Head of caudate nucleus (tissue), 42 donors: ENCODE measurements at regions not wholly inside any gene's neighbourhood (a gene's known extent, or its start where the extent isn't known, plus 50 kb on each side); places are given as distances from the start of the nearest gene placed in this dataset.
"Not testable (repeated sequence)": the region's sequence is repeated elsewhere in the genome, so short reads cannot be mapped to it uniquely, and the experiment has no call there.

Experiments
- DNase-seq, 42 donors: peaks; one replicate each; pipeline versions ENCODE4 v3.0.0 to v3.0.0-alpha.2; 2020 to 2021; ENCODE audit warnings: mixed read lengths in 7 of 42
- intact Hi-C: fragments of 100-400 bp; cut with DNase I; formaldehyde crosslinking; loops from one replicate; pipeline ENCODE4 v1.15.0; 2022

GRCh38 chr4:1536579-1537409, 130.6 kb upstream of the NKX1-1 start:
- DNase-seq = peak in 1 of 42 donors; percentile 2
- intact Hi-C loops = no loop called here

- intact Hi-C loops = no loop called here
Measured at GRCh38 chr4:1535926-1536578, 129.8 kb upstream of the NKX1-1 start.

GRCh38 chr4:1534876-1535526, 128.8 kb upstream of the NKX1-1 start:
- intact Hi-C loops = no loop called here
- no peak for DNase-seq

More at GRCh38 chr4:1535926-1536578, 129.8 kb upstream of the NKX1-1 start:
- DNase-seq = peak in 1 of 42 donors; percentile 5

GRCh38 chr4:1534095-1534872, 128.0 kb upstream of the NKX1-1 start:
- DNase-seq = no peak
- intact Hi-C loops = no loop called here

- intact Hi-C loops = no loop called here
- DNase-seq = no peak
Measured at GRCh38 chr4:1533501-1534064, 127.3 kb upstream of the NKX1-1 start.

GRCh38 chr4:1532549-1533395, 126.5 kb upstream of the NKX1-1 start:
- intact Hi-C loops = no loop called here
- peak in 1 of 42 donors; percentile 1 for DNase-seq

- no peak for DNase-seq
- intact Hi-C loops = no loop called here
Measured at GRCh38 chr4:1531683-1532548, 125.7 kb upstream of the NKX1-1 start.

- intact Hi-C loops = no loop called here
- no peak for DNase-seq
Measured at GRCh38 chr4:1530356-1530755, 124.1 kb upstream of the NKX1-1 start.

GRCh38 chr4:1524761-1525160, 118.5 kb upstream of the NKX1-1 start:
- no peak for DNase-seq
- intact Hi-C loops = no loop called here

GRCh38 chr4:1523907-1524636, 117.8 kb upstream of the NKX1-1 start:
- DNase-seq = peak in 16 of 42 donors; percentile 2 to 71 (median 30)
- intact Hi-C loops = no loop called here

GRCh38 chr4:1523506-1523905, 117.3 kb upstream of the NKX1-1 start:
- no peak for DNase-seq
- intact Hi-C loops = no loop called here

- intact Hi-C loops = no loop called here
- DNase-seq = no peak
Measured at GRCh38 chr4:1523033-1523432, 116.8 kb upstream of the NKX1-1 start.

GRCh38 chr4:1522606-1523005, 116.4 kb upstream of the NKX1-1 start:
- DNase-seq = no peak
- intact Hi-C loops = no loop called here

GRCh38 chr4:1521821-1522361, 115.6 kb upstream of the NKX1-1 start:
- peak in 1 of 42 donors; percentile 0 for DNase-seq
- intact Hi-C loops = no loop called here

- intact Hi-C loops = not testable (repeated sequence)
- peak in 4 of 42 donors; percentile 2 to 25 (median 3) for DNase-seq
Measured at GRCh38 chr4:1520795-1521576, 114.7 kb upstream of the NKX1-1 start.
